ENCODE measurements at regions not wholly inside any gene's neighbourhood (a gene's known extent, or its start where the extent isn't known, plus 50 kb on each side); places are given as distances from the start of the nearest gene placed in this dataset.

GRCh38 chr7:85711894-85712293 lies 525.0 kb upstream of the SEMA3D start:
- no peak overlapping the region for H2BK12ac ChIP-seq (ENCODE audit: low read length)
- no peak overlapping the region for H3K27ac ChIP-seq (ENCODE audit: low read depth, low read length)
- no peak overlapping the region for H2AFZ ChIP-seq (ENCODE audit: insufficient read depth, low read length, poor library complexity)
- H3K4me3 ChIP-seq (ENCODE audit: low read depth, low read length) = no peak overlapping the region
- H3K27me3 ChIP-seq (ENCODE audit: insufficient read depth, low read length) = no peaks in the 10 kb centered on the region
- H3K36me3 ChIP-seq (ENCODE audit: control insufficient read depth in 1 of 2, insufficient read depth in 2 of 2, low read length in 2 of 2) = no peaks in the 10 kb centered on the region
- no peak overlapping the region for H3K18ac ChIP-seq (ENCODE audit: low read length)
- H3K4me2 ChIP-seq (ENCODE audit: low read length) = no peak overlapping the region
- no peak overlapping the region for H4K8ac ChIP-seq (ENCODE audit: low read depth, low read length)
- no peaks in the 10 kb centered on the region for H3K79me1 ChIP-seq (ENCODE audit: low read length)
- H2BK120ac ChIP-seq (ENCODE audit: insufficient read depth, low read length, poor library complexity) = no peak overlapping the region
- no peaks in the 10 kb centered on the region for H3K79me2 ChIP-seq (ENCODE audit: control insufficient read depth, insufficient read depth, low read length, poor library complexity)
- H3K14ac ChIP-seq (ENCODE audit: low read length) = no peak overlapping the region
- no peak overlapping the region for H2AK5ac ChIP-seq (ENCODE audit: low read length)
- no CpG with 5 or more reads among the region's 2 CpGs for WGBS (ENCODE audit: extremely low coverage, insufficient coverage, insufficient read length)
- DNase-seq = no peak
- H3K23ac ChIP-seq (ENCODE audit: low read length) = no peak overlapping the region
- no peak overlapping the region for H2BK5ac ChIP-seq (ENCODE audit: low read depth, low read length, poor library complexity)
- H3K9ac ChIP-seq (ENCODE audit: low read length) = no peak overlapping the region
- no peaks in the 10 kb centered on the region for H3K9me3 ChIP-seq (ENCODE audit: insufficient read depth, low read depth, low read length)
- no peak overlapping the region for H4K12ac ChIP-seq (ENCODE audit: low read depth, low read length)
- H4K91ac ChIP-seq (ENCODE audit: low read depth, low read length) = no peak overlapping the region
- no peak overlapping the region for H3K4ac ChIP-seq (ENCODE audit: low read depth, low read length)
- no peaks in the 10 kb centered on the region for H3K4me1 ChIP-seq (ENCODE audit: control insufficient read depth in 1 of 2, insufficient read depth in 2 of 2, low read length in 2 of 2)

- no peak for DNase-seq
- no peak overlapping the region for H3K23ac ChIP-seq (ENCODE audit: low read length)
- no peaks in the 10 kb centered on the region for H3K79me2 ChIP-seq (ENCODE audit: control insufficient read depth, insufficient read depth, low read length, poor library complexity)
- H3K4ac ChIP-seq (ENCODE audit: low read depth, low read length) = no peak overlapping the region
- H3K27ac ChIP-seq (ENCODE audit: low read depth, low read length) = no peak overlapping the region
- no peak overlapping the region for H3K9ac ChIP-seq (ENCODE audit: low read length)
- H3K18ac ChIP-seq (ENCODE audit: low read length) = no peak overlapping the region
- H4K12ac ChIP-seq (ENCODE audit: low read depth, low read length) = no peak overlapping the region
- H2AFZ ChIP-seq (ENCODE audit: insufficient read depth, low read length, poor library complexity) = no peak overlapping the region
- WGBS (ENCODE audit: extremely low coverage, insufficient coverage, insufficient read length) = no CpG with 5 or more reads among the region's 2 CpGs
- no peak overlapping the region for H2BK120ac ChIP-seq (ENCODE audit: insufficient read depth, low read length, poor library complexity)
- H2BK5ac ChIP-seq (ENCODE audit: low read depth, low read length, poor library complexity) = no peak overlapping the region
- H3K4me2 ChIP-seq (ENCODE audit: low read length) = no peak overlapping the region
- H2AK5ac ChIP-seq (ENCODE audit: low read length) = no peak overlapping the region
- H2BK12ac ChIP-seq (ENCODE audit: low read length) = no peak overlapping the region
- no peaks in the 10 kb centered on the region for H3K4me1 ChIP-seq (ENCODE audit: control insufficient read depth in 1 of 2, insufficient read depth in 2 of 2, low read length in 2 of 2)
- no peaks in the 10 kb centered on the region for H3K27me3 ChIP-seq (ENCODE audit: insufficient read depth, low read length)
- no peaks in the 10 kb centered on the region for H3K79me1 ChIP-seq (ENCODE audit: low read length)
- H4K8ac ChIP-seq (ENCODE audit: low read depth, low read length) = no peak overlapping the region
- no peaks in the 10 kb centered on the region for H3K9me3 ChIP-seq (ENCODE audit: insufficient read depth, low read depth, low read length)
- no peaks in the 10 kb centered on the region for H3K36me3 ChIP-seq (ENCODE audit: control insufficient read depth in 1 of 2, insufficient read depth in 2 of 2, low read length in 2 of 2)
- H3K4me3 ChIP-seq (ENCODE audit: low read depth, low read length) = no peak overlapping the region
- no peak overlapping the region for H4K91ac ChIP-seq (ENCODE audit: low read depth, low read length)
- H3K14ac ChIP-seq (ENCODE audit: low read length) = no peak overlapping the region
Measured at GRCh38 chr7:85710960-85711359, 524.1 kb upstream of the SEMA3D start.

GRCh38 chr7:85708221-85708620 lies 521.4 kb upstream of the SEMA3D start:
- Histone ChIP-seq H3K27ac (ENCODE audit: low read depth, low read length) (no peak overlapping the region), H3K79me1 (ENCODE audit: low read length) (no peaks in the 10 kb centered on the region), H3K27me3 (ENCODE audit: insufficient read depth, low read length) (no peaks in the 10 kb centered on the region), H3K18ac (ENCODE audit: low read length) (no peak overlapping the region), H3K4ac (ENCODE audit: low read depth, low read length) (no peak overlapping the region), H2AFZ (ENCODE audit: insufficient read depth, low read length, poor library complexity) (no peak overlapping the region), H3K23ac (ENCODE audit: low read length) (no peak overlapping the region), H3K14ac (ENCODE audit: low read length) (no peak overlapping the region), H2BK5ac (ENCODE audit: low read depth, low read length, poor library complexity) (no peak overlapping the region), H3K9ac (ENCODE audit: low read length) (no peak overlapping the region), H3K79me2 (ENCODE audit: control insufficient read depth, insufficient read depth, low read length, poor library complexity) (no peaks in the 10 kb centered on the region), H3K36me3 (ENCODE audit: control insufficient read depth in 1 of 2, insufficient read depth in 2 of 2, low read length in 2 of 2) (no peaks in the 10 kb centered on the region), H3K4me2 (ENCODE audit: low read length) (no peak overlapping the region), H4K8ac (ENCODE audit: low read depth, low read length) (no peak overlapping the region), H4K12ac (ENCODE audit: low read depth, low read length) (no peak overlapping the region), H3K9me3 (ENCODE audit: insufficient read depth, low read depth, low read length) (no peaks in the 10 kb centered on the region), H2AK5ac (ENCODE audit: low read length) (no peak overlapping the region), H3K4me1 (ENCODE audit: control insufficient read depth in 1 of 2, insufficient read depth in 2 of 2, low read length in 2 of 2) (no peaks in the 10 kb centered on the region), H4K91ac (ENCODE audit: low read depth, low read length) (no peak overlapping the region), H2BK120ac (ENCODE audit: insufficient read depth, low read length, poor library complexity) (no peak overlapping the region), H3K4me3 (ENCODE audit: low read depth, low read length) (no peak overlapping the region), H2BK12ac (ENCODE audit: low read length) (no peak overlapping the region)
- no CpG with 5 or more reads among the region's 1 CpG for WGBS (ENCODE audit: extremely low coverage, insufficient coverage, insufficient read length)
- DNase-seq = no peak

GRCh38 chr7:85705076-85705475 lies 518.2 kb upstream of the SEMA3D start:
- H2BK12ac ChIP-seq (ENCODE audit: low read length) = no peak overlapping the region

More at GRCh38 chr7:85705076-85705475, 518.2 kb upstream of the SEMA3D start:
- no peak overlapping the region for H2BK120ac ChIP-seq (ENCODE audit: insufficient read depth, low read length, poor library complexity)
- H4K12ac ChIP-seq (ENCODE audit: low read depth, low read length) = no peak overlapping the region
- WGBS (ENCODE audit: extremely low coverage, insufficient coverage, insufficient read length) = no CpG with 5 or more reads among the region's 2 CpGs
- no peaks in the 10 kb centered on the region for H3K4me1 ChIP-seq (ENCODE audit: control insufficient read depth in 1 of 2, insufficient read depth in 2 of 2, low read length in 2 of 2)
- no peak overlapping the region for H3K4me2 ChIP-seq (ENCODE audit: low read length)
- H4K8ac ChIP-seq (ENCODE audit: low read depth, low read length) = no peak overlapping the region
- H2AK5ac ChIP-seq (ENCODE audit: low read length) = no peak overlapping the region
- no peaks in the 10 kb centered on the region for H3K9me3 ChIP-seq (ENCODE audit: insufficient read depth, low read depth, low read length)
- no peaks in the 10 kb centered on the region for H3K36me3 ChIP-seq (ENCODE audit: control insufficient read depth in 1 of 2, insufficient read depth in 2 of 2, low read length in 2 of 2)
- no peak overlapping the region for H3K18ac ChIP-seq (ENCODE audit: low read length)
- H3K23ac ChIP-seq (ENCODE audit: low read length) = no peak overlapping the region
- no peak overlapping the region for H2AFZ ChIP-seq (ENCODE audit: insufficient read depth, low read length, poor library complexity)
- H3K27ac ChIP-seq (ENCODE audit: low read depth, low read length) = no peak overlapping the region
- no peaks in the 10 kb centered on the region for H3K79me1 ChIP-seq (ENCODE audit: low read length)
- no peak overlapping the region for H3K14ac ChIP-seq (ENCODE audit: low read length)
- no peak overlapping the region for H3K4me3 ChIP-seq (ENCODE audit: low read depth, low read length)
- H3K4ac ChIP-seq (ENCODE audit: low read depth, low read length) = no peak overlapping the region
- no peak overlapping the region for H3K9ac ChIP-seq (ENCODE audit: low read length)
- no peak overlapping the region for H4K91ac ChIP-seq (ENCODE audit: low read depth, low read length)
- H3K79me2 ChIP-seq (ENCODE audit: control insufficient read depth, insufficient read depth, low read length, poor library complexity) = no peaks in the 10 kb centered on the region
- no peak overlapping the region for H2BK5ac ChIP-seq (ENCODE audit: low read depth, low read length, poor library complexity)
- DNase-seq = no peak
- H3K27me3 ChIP-seq (ENCODE audit: insufficient read depth, low read length) = no peaks in the 10 kb centered on the region

Measured in trophoblast cell (in vitro differentiated cells and primary cell).